Heart left ventricle (tissue), 16 donors: ENCODE measurements at regions not wholly inside any gene's neighbourhood (a gene's known extent, or its start where the extent isn't known, plus 50 kb on each side); places are given as distances from the start of the nearest gene placed in this dataset.

Source experiments
- ATAC-seq, 4 donors: fragments of 200-7000 bp; cut with Tn5 transposase; one replicate each; pipeline ENCODE4 v1.9.1; 2020 to 2022; ENCODE audit warnings: moderate library complexity in 4 of 4, mild to moderate bottlenecking in 3 of 4, moderate number of reproducible peaks in 1 of 4
- DNase-seq, 5 donors: peaks; one replicate each; pipeline ENCODE4 v3.0.0-alpha.2; 2020
- H3K27ac ChIP-seq, 12 donors: fragments of 200-600 bp; sonication (generic) in 4 of 12; one replicate each; pipeline versions ENCODE4 v1.5.0 to v1.8.0; 2016 to 2022; ENCODE audit warnings: mild to moderate bottlenecking in 2 of 12
- H3K27me3 ChIP-seq, 9 donors: fragments of 200-600 bp; sonication (generic) in 2 of 9; one replicate each; pipeline versions ENCODE4 v1.5.1 to v1.8.0; 2016 to 2022; ENCODE audit warnings: mild to moderate bottlenecking in 3 of 9
- H3K36me3 ChIP-seq, 9 donors: fragments of 200-600 bp; sonication (generic) in 2 of 9; one replicate each; pipeline versions ENCODE4 v1.5.0 to v1.8.0; 2018 to 2022; ENCODE audit warnings: mild to moderate bottlenecking in 2 of 9
- H3K4me1 ChIP-seq, 12 donors: fragments of 200-600 bp; sonication (generic) in 4 of 12; one replicate each; pipeline versions ENCODE4 v1.5.0 to v1.8.0; 2016 to 2022; ENCODE audit warnings: mild to moderate bottlenecking in 3 of 12
- H3K4me3 ChIP-seq, 12 donors: fragments of 200-600 bp; sonication (generic) in 4 of 12; one replicate each; pipeline versions ENCODE4 v1.5.0 to v1.8.0; 2017 to 2022; ENCODE audit warnings: mild to moderate bottlenecking in 9 of 12, moderate library complexity in 4 of 12
- H3K9me3 ChIP-seq, 12 donors: fragments of 200-600 bp; sonication (generic) in 4 of 12; one replicate each; pipeline versions ENCODE4 v1.5.0 to v1.8.0; 2016 to 2022; ENCODE audit warnings: mild to moderate bottlenecking in 1 of 12
- CTCF ChIP-seq, 12 donors: fragments of 200-600 bp; sonication (generic) in 4 of 12; IDR thresholded peaks; one replicate each; pipeline versions ENCODE4 v1.5.0 to v1.8.0; 2018 to 2022; ENCODE audit warnings: antibody characterized with exemption in 12 of 12, mild to moderate bottlenecking in 5 of 12
- POLR2A ChIP-seq, 2 donors: fragments of 450-650 bp; IDR thresholded peaks; one replicate each; pipeline ENCODE4 v1.6.1; 2017; ENCODE audit warnings: antibody characterized with exemption in 2 of 2, mild to moderate bottlenecking in 2 of 2, moderate library complexity in 2 of 2
- WGBS, 4 donors: extraction: QIAGEN DNeasy Blood & Tissue Kit in 2 of 4; methylation state at CpG; one replicate each; pipeline versions ENCODE4 v1.1.5 to v1.1.7; 2013 to 2018; 5-methylcytosine and 5-hydroxymethylcytosine counted together
- intact Hi-C, 10 donors: fragments of 100-400 bp; cut with DNase I; formaldehyde crosslinking; loops; one replicate each; pipeline versions ENCODE4 v1.11.1 to v1.14.2; 2022
- donor health status: ischemic (EF 13 %, LVEDD 7.1; RV severe dilation, severe dysfunction).
- donor health status: healthy with polysubstance abuse.
- donor health status: DM: no; HTN: yes; CAD: no.
- donor health status: DM: no; HTN: no; CAD: no.
- donor health status: ischemic (EF 25% LVEDD 6.9; RV normal size, moderate dysfunction).
- donor health status: ischemic (EF 25% LVEDD 5.7; RV mildly dilated, moderate dysfunction).
- donor health status: healthy.
- donor health status: DM: yes; HTN: yes; CAD: no.
- donor health status: ischemic (EF 35%, LVEDD 5.7; RV mildly dilated, moderate dysfunction).
- donor health status: nonischemic (EF 11% LVEDD 7.7; RV severe dilation, severe dysfunction).
- donor health status: DM: yes; HTN: yes; CAD: no.
- donor health status: PGD.
- donor health status: ischemic (EF 29% LVEDD 5.4; RV normal size, mild dysfunction).
- donor health status: nonischemic (EF 23%, LVEDD 6.1; RV moderate dilation, normal function).

GRCh38 chrX:65813245-65813644 lies 145.8 kb downstream of the MSN start:
- Histone ChIP-seq H3K27ac (no peak overlapping the region), H3K9me3 (peaks cover 0 to 5% (median 0%) of the 10 kb centered on the region in 12 donors), H3K36me3 (no peaks in the 10 kb centered on the region), H3K4me3 (no peak overlapping the region), H3K4me1 (no peaks in the 10 kb centered on the region), H3K27me3 (peaks cover 0 to 23% (median 0%) of the 10 kb centered on the region in 9 donors)
- no peak for TF ChIP-seq CTCF (IDR thresholded peaks at IDR 0.05)
- TF ChIP-seq POLR2A (IDR thresholded peaks at IDR 0.05) = no peak
- DNase-seq = no peak
- 50 to 81% (median 69%) methylated on average over 1 of the region's 1 CpG for WGBS, 4 donors
- no peak for ATAC-seq
- intact Hi-C loops = no loop called here

- H3K4me1 ChIP-seq = no peaks in the 10 kb centered on the region
- no peak overlapping the region for H3K4me3 ChIP-seq
- no peak overlapping the region for H3K27ac ChIP-seq
- ATAC-seq = no peak
- no peaks in the 10 kb centered on the region for H3K36me3 ChIP-seq
- DNase-seq = no peak
- peaks cover 0 to 27% (median 0%) of the 10 kb centered on the region in 9 donors for H3K27me3 ChIP-seq
- intact Hi-C loops = no loop called here
- no peak for TF ChIP-seq POLR2A (IDR thresholded peaks at IDR 0.05)
- no peak for TF ChIP-seq CTCF (IDR thresholded peaks at IDR 0.05)
- peaks cover 0 to 5% (median 0%) of the 10 kb centered on the region in 12 donors for H3K9me3 ChIP-seq
Measured at GRCh38 chrX:65811558-65812228, 144.2 kb downstream of the MSN start.
